A673 (cell line): ENCODE measurements at regions not wholly inside any gene's neighbourhood (a gene's known extent, or its start where the extent isn't known, plus 50 kb on each side); places are given as distances from the start of the nearest gene placed in this dataset.

Source experiments
- BruUV-seq: library from RNA; stranded (reverse); fragments of 400-500 nt; replicated peaks from 2 replicates; lab custom pipeline; 2021; lab: Mats Ljungman, UMichigan
- CTCF ChIA-PET: fragments of 300-600 bp; sonication (Branson Sonifier 250); formaldehyde crosslinking; loops from one replicate; lab custom pipeline; 2022; ENCODE audit warnings: antibody characterized with exemption; lab: Charles Lee
- POLR2A ChIA-PET: fragments of 300-600 bp; sonication (Branson Sonifier 250); formaldehyde crosslinking; loops from one replicate; lab custom pipeline; 2022; ENCODE audit warnings: antibody characterized with exemption; ENCODE audit not compliant: low non-redundant PET; lab: Charles Lee
- DNase-seq: peaks from one replicate; pipeline ENCODE4 v3.0.0-alpha.2; 2015; ENCODE audit warnings: low spot score
- H3K27ac ChIP-seq: fragments of 200-600 bp; sonication (generic); 2 replicates; pipeline ENCODE4 v1.5.1; 2016; ENCODE audit warnings: mixed run types, low read depth, mild to moderate bottlenecking, mixed read lengths, antibody characterized with exemption, low read length; ENCODE audit not compliant: poor library complexity, severe bottlenecking
- H3K27me3 ChIP-seq: fragments of 200-600 bp; sonication (generic); replicated peaks from 2 replicates; pipeline ENCODE4 v1.6.1; 2017; ENCODE audit warnings: mixed run types, low read depth, mild to moderate bottlenecking, mixed read lengths, antibody characterized with exemption, low read length; ENCODE audit not compliant: insufficient read depth, poor library complexity
- H3K36me3 ChIP-seq: fragments of 200-600 bp; sonication (generic); 2 replicates; pipeline ENCODE4 v1.6.1; 2016; ENCODE audit warnings: mixed run types, mild to moderate bottlenecking, mixed read lengths, antibody characterized with exemption, low read length; ENCODE audit not compliant: insufficient read depth, poor library complexity, severe bottlenecking
- H3K4me1 ChIP-seq: fragments of 200-600 bp; sonication (generic); 2 replicates; pipeline ENCODE4 v1.6.1; 2017; ENCODE audit warnings: mixed run types, mild to moderate bottlenecking, mixed read lengths, antibody characterized with exemption, low read length; ENCODE audit not compliant: insufficient read depth, poor library complexity, severe bottlenecking
- H3K4me3 ChIP-seq: fragments of 200-600 bp; sonication (generic); 2 replicates; pipeline ENCODE4 v1.5.1; 2016; ENCODE audit warnings: low read depth, mixed run types, mild to moderate bottlenecking, mixed read lengths, low read length; ENCODE audit not compliant: poor library complexity, severe bottlenecking
- H3K9me3 ChIP-seq: fragments of 200-600 bp; sonication (generic); 2 replicates; pipeline ENCODE4 v1.6.1; 2016; ENCODE audit warnings: mixed run types, low read depth, mild to moderate bottlenecking, mixed read lengths, antibody characterized with exemption, low read length; ENCODE audit not compliant: poor library complexity, severe bottlenecking
- CTCF ChIP-seq: fragments of 300-800, 200-600 bp; sonication (generic); conservative IDR thresholded peaks from 2 replicates; pipeline ENCODE4 v1.5.1; 2017; ENCODE audit warnings: low read depth, mild to moderate bottlenecking, antibody characterized with exemption, low read length, moderate library complexity, mixed read lengths
- EZH2 ChIP-seq: fragments of 200-600 bp; sonication (generic); IDR thresholded peaks from 2 replicates; pipeline ENCODE4 v1.6.1; 2017; ENCODE audit warnings: borderline replicate concordance, low read depth, mild to moderate bottlenecking, mixed read lengths, antibody characterized with exemption, low read length; ENCODE audit not compliant: poor library complexity, severe bottlenecking
- intact Hi-C: fragments of 100-400 bp; cut with micrococcal nuclease; formaldehyde crosslinking; loops from one replicate; pipeline ENCODE4 v1.10.0; 2022; ENCODE audit not compliant: unreplicated experiment

- no peaks in the 10 kb centered on the region for H3K4me1 ChIP-seq
- no TSS peak for BruUV-seq
- POLR2A ChIA-PET: no interaction called here
- no peaks in the 10 kb centered on the region for H3K9me3 ChIP-seq
- TF ChIP-seq CTCF: no peak
- no peak for TF ChIP-seq EZH2
- no peaks in the 10 kb centered on the region for H3K36me3 ChIP-seq
- H3K27ac ChIP-seq: no peak overlapping the region
- intact Hi-C loops: no loop called here
- H3K27me3 ChIP-seq: no peaks in the 10 kb centered on the region
- no peak for DNase-seq
- CTCF ChIA-PET: no interaction called here
- no peak overlapping the region for H3K4me3 ChIP-seq
Measured at GRCh38 chr1:30452170-30452569, 271.2 kb downstream of the MATN1 start.

GRCh38 chr1:30451532-30452125 lies 271.8 kb downstream of the MATN1 start:
- DNase-seq: no peak
- Histone ChIP-seq H3K27me3 (no peaks in the 10 kb centered on the region), H3K4me3 (no peak overlapping the region), H3K4me1 (no peaks in the 10 kb centered on the region), H3K9me3 (no peaks in the 10 kb centered on the region), H3K27ac (no peak overlapping the region), H3K36me3 (no peaks in the 10 kb centered on the region)
- TF ChIP-seq EZH2 (no peak), CTCF (no peak)
- intact Hi-C loops: no loop called here
- no TSS peak for BruUV-seq
- POLR2A ChIA-PET: no interaction called here
- CTCF ChIA-PET: no interaction called here

GRCh38 chr1:30450818-30451233 lies 272.6 kb downstream of the MATN1 start:
- Histone ChIP-seq H3K36me3 (no peaks in the 10 kb centered on the region), H3K27me3 (no peaks in the 10 kb centered on the region), H3K4me3 (no peak overlapping the region), H3K4me1 (no peaks in the 10 kb centered on the region), H3K9me3 (no peaks in the 10 kb centered on the region), H3K27ac (no peak overlapping the region)
- POLR2A ChIA-PET: no interaction called here
- TF ChIP-seq EZH2: no peak
- no peak for DNase-seq
- CTCF ChIA-PET: no interaction called here
- intact Hi-C loops: no loop called here
- BruUV-seq: no TSS peak

GRCh38 chr1:30450148-30450817 lies 273.1 kb downstream of the MATN1 start:
- ChIA-PET POLR2A (no interaction called here), CTCF (no interaction called here)

More at GRCh38 chr1:30450148-30450817, 273.1 kb downstream of the MATN1 start:
- H3K4me1 ChIP-seq: no peaks in the 10 kb centered on the region
- no peak for DNase-seq
- no peaks in the 10 kb centered on the region for H3K36me3 ChIP-seq
- H3K27ac ChIP-seq: no peak overlapping the region
- no TSS peak for BruUV-seq
- H3K27me3 ChIP-seq: no peaks in the 10 kb centered on the region
- intact Hi-C loops: no loop called here
- H3K9me3 ChIP-seq: no peaks in the 10 kb centered on the region
- no peak overlapping the region for H3K4me3 ChIP-seq
- TF ChIP-seq EZH2: no peak
- TF ChIP-seq CTCF: no peak
